GM13977 (cell line): ENCODE measurements at regions not wholly inside any gene's neighbourhood (a gene's known extent, or its start where the extent isn't known, plus 50 kb on each side); places are given as distances from the start of the nearest gene placed in this dataset.

Source experiments
- DNase-seq: peaks from one replicate; pipeline ENCODE4 v3.0.0; 2012; ENCODE audit warnings: low spot score
- CTCF ChIP-seq: IDR thresholded peaks from 2 replicates; pipeline ENCODE4 v1.5.1; 2012; ENCODE audit warnings: mild to moderate bottlenecking, control low read depth; ENCODE audit not compliant: insufficient read depth; ENCODE audit errors: extremely low read depth, missing control alignments
- in situ Hi-C: fragments of 300-500 bp; cut with MboI; formaldehyde crosslinking; loops from one replicate; pipeline ENCODE4 v1.12.0; 2022; ENCODE audit warnings: low sequenced_read_pairs, low pct_unique_long_range_greater_than_20kb, mixed read lengths, inconsistent platforms; ENCODE audit not compliant: unreplicated experiment

GRCh38 chr20:24813080-24813479 is 136.0 kb upstream of the CST7 start:
- in situ Hi-C loops: no loop called here
- no peak for DNase-seq
- TF ChIP-seq CTCF: no peak

- DNase-seq: no peak
- in situ Hi-C loops: no loop called here
- no peak for TF ChIP-seq CTCF
Measured at GRCh38 chr20:24813496-24813895, 135.6 kb upstream of the CST7 start.

- no peak for TF ChIP-seq CTCF
- no peak for DNase-seq
- in situ Hi-C loops: no loop called here
Measured at GRCh38 chr20:24813936-24814335, 135.1 kb upstream of the CST7 start.

GRCh38 chr20:24814556-24815195 is 134.4 kb upstream of the CST7 start:
- no peak for TF ChIP-seq CTCF
- in situ Hi-C loops: no loop called here

GRCh38 chr20:24815196-24815815 is 133.8 kb upstream of the CST7 start:
- no peak for DNase-seq
- in situ Hi-C loops: no loop called here
- TF ChIP-seq CTCF: no peak

More at GRCh38 chr20:24814556-24815195, 134.4 kb upstream of the CST7 start:
- no peak for DNase-seq

GRCh38 chr20:24815931-24816330 is 133.1 kb upstream of the CST7 start:
- in situ Hi-C loops: no loop called here
- no peak for DNase-seq
- TF ChIP-seq CTCF: no peak
